Spleen (tissue), 7 donors: ENCODE measurements at regions not wholly inside any gene's neighbourhood (a gene's known extent, or its start where the extent isn't known, plus 50 kb on each side); places are given as distances from the start of the nearest gene placed in this dataset.

Source experiments
- POLR2A ChIP-seq, 3 donors: fragments of 450-650 bp; IDR thresholded peaks; one replicate each; pipeline ENCODE4 v1.5.1; 2017; ENCODE audit warnings: antibody characterized with exemption in 3 of 3, mild to moderate bottlenecking in 1 of 3
- POLR2AphosphoS5 ChIP-seq, 3 donors: sonication (generic); formaldehyde crosslinking; IDR thresholded peaks; one replicate each; pipeline ENCODE4 v1.5.1; 2017; ENCODE audit warnings: antibody characterized with exemption in 3 of 3
- TF ChIP-seq, protein P1 (sequence below), 11 experiments: fragments of 200-600 bp in 7 of 11; fragments of 450-650 bp in 4 of 11; sonication (generic) in 4 of 11; IDR thresholded peaks in 8 of 11; conservative IDR thresholded peaks in 3 of 11; 1 replicate in 7 of 11; 2 replicates in 4 of 11; pipeline versions ENCODE4 v1.4.0 to v1.8.0; 2016 to 2021; ENCODE audit warnings: antibody characterized with exemption in 11 of 11, inconsistent platforms in 4 of 11, mild to moderate bottlenecking in 1 of 11
- donor health status: DM: no; HTN: no; CAD: no; lungs with moderate emphysema.
- donor health status: DM: no; HTN: no; CAD: no.
- donor health status: DM: no; HTN: no; CAD: no.

DNA sequence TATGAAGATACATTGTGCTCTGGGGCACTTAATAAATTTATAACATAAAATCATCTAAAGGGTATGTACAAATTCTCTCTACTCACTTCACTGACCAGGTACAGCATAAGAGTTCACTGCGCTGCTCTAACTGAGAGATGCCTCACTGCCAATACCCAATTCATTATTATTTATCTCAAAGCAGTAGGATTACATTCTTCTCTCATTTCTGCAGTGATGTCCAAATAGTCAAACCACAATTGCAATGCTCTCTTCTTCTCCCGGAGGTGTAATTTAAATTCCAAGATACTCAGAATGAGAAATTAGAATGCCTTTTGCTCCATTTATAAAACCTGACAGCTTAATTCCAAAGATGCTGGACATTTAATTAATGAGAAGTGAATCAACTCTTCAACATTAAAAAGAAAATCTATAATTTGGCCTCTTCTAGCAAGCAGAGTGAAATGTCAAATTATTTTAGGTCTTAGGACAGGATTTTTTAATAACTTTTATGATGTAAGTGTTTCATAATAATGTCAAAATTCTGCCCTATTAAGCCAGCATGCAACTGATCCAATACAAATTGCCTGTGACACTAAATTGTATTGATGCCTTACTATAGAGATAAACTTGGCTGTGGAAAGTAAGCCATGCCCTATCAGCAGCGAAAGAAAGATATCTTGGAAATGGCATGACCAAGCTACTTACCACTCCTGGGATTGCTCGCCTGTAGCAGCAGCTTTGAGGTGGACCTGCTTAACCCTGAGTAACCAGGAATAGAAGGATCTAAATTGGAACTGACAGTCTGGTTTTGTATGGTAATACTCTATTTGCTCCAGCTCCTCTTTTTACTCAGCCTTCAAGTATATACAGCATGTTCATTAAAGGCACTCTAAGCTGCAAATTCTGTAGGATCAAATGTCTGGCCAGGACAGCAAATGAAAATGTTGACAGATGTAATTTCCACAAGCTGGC lies 374.2 kb upstream of the TYRP1 start:
- TF ChIP-seq, protein P1, sequence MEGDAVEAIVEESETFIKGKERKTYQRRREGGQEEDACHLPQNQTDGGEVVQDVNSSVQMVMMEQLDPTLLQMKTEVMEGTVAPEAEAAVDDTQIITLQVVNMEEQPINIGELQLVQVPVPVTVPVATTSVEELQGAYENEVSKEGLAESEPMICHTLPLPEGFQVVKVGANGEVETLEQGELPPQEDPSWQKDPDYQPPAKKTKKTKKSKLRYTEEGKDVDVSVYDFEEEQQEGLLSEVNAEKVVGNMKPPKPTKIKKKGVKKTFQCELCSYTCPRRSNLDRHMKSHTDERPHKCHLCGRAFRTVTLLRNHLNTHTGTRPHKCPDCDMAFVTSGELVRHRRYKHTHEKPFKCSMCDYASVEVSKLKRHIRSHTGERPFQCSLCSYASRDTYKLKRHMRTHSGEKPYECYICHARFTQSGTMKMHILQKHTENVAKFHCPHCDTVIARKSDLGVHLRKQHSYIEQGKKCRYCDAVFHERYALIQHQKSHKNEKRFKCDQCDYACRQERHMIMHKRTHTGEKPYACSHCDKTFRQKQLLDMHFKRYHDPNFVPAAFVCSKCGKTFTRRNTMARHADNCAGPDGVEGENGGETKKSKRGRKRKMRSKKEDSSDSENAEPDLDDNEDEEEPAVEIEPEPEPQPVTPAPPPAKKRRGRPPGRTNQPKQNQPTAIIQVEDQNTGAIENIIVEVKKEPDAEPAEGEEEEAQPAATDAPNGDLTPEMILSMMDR (IDR thresholded peaks at IDR 0.05 in 8 of 11, conservative IDR thresholded peaks at IDR 0.05 in 3 of 11), result no peak
- TF ChIP-seq POLR2A (IDR thresholded peaks at IDR 0.05) (no peak), POLR2AphosphoS5 (IDR thresholded peaks at IDR 0.05) (no peak)
